Natural killer cell (primary cell): ENCODE measurements at regions not wholly inside any gene's neighbourhood (a gene's known extent, or its start where the extent isn't known, plus 50 kb on each side); places are given as distances from the start of the nearest gene placed in this dataset.

Experiments used
- ATAC-seq, 3 donors: fragments of 150-1000 bp in 2 of 3; fragments of 200-7000 bp in 1 of 3; cut with Tn5 transposase; 1 replicate in 1 of 3; 2 replicates in 2 of 3; pipeline ENCODE4 v1.10.0; 2021; ENCODE audit warnings: mild to moderate bottlenecking in 2 of 3, moderate library complexity in 2 of 3
- DNase-seq, 2 donors: peaks; one replicate each; pipeline versions ENCODE4 v3.0.0 to v3.0.0-alpha.2; 2013 to 2021; ENCODE audit warnings: mixed read lengths in 1 of 2
- H3K27ac ChIP-seq: one replicate; pipeline ENCODE4 v1.5.1; 2013; ENCODE audit warnings: mild to moderate bottlenecking, low read length
- H3K27me3 ChIP-seq: one replicate; pipeline ENCODE4 v1.6.1; 2013; ENCODE audit warnings: low read length; ENCODE audit not compliant: control insufficient read depth, insufficient read depth
- H3K36me3 ChIP-seq: one replicate; pipeline ENCODE4 v1.6.1; 2013; ENCODE audit warnings: low read length; ENCODE audit not compliant: control insufficient read depth, insufficient read depth
- H3K4me1 ChIP-seq: one replicate; pipeline ENCODE4 v1.6.1; 2013; ENCODE audit warnings: low read length; ENCODE audit not compliant: control insufficient read depth, insufficient read depth
- H3K4me3 ChIP-seq: one replicate; pipeline ENCODE4 v1.5.1; 2013; ENCODE audit warnings: low read length
- H3K9me3 ChIP-seq: one replicate; pipeline ENCODE4 v1.6.1; 2013; ENCODE audit warnings: low read length; ENCODE audit not compliant: control insufficient read depth, insufficient read depth
- H3K27ac Mint-ChIP-seq, 2 donors: one replicate each; pipeline ENCODE4 v1.8.0; 2022; ENCODE audit warnings: mild to moderate bottlenecking in 2 of 2, mixed read lengths in 2 of 2, moderate library complexity in 1 of 2
- H3K27me3 Mint-ChIP-seq, 2 donors: one replicate each; pipeline ENCODE4 v1.8.0; 2022; ENCODE audit warnings: low read depth in 2 of 2, mixed read lengths in 2 of 2
- H3K36me3 Mint-ChIP-seq: one replicate; pipeline ENCODE4 v1.8.0; 2022; ENCODE audit warnings: mixed read lengths
- H3K4me1 Mint-ChIP-seq, 2 donors: one replicate each; pipeline ENCODE4 v1.8.0; 2022; ENCODE audit warnings: mixed read lengths in 2 of 2
- H3K4me3 Mint-ChIP-seq: one replicate; pipeline ENCODE4 v1.8.0; 2022; ENCODE audit warnings: mild to moderate bottlenecking, moderate library complexity, mixed read lengths
- H3K9me3 Mint-ChIP-seq, 2 donors: one replicate each; pipeline ENCODE4 v1.8.0; 2022; ENCODE audit warnings: mixed read lengths in 2 of 2
- CTCF ChIP-seq: fragments of 200-600 bp; IDR thresholded peaks from one replicate; pipeline ENCODE4 v1.8.0; 2022; ENCODE audit warnings: antibody characterized with exemption
- WGBS: methylation state at CpG from one replicate; pipeline ENCODE4 v1.1.7; 2013; ENCODE audit warnings: missing lambda C conversion rate; ENCODE audit not compliant: insufficient coverage; 5-methylcytosine and 5-hydroxymethylcytosine counted together
- intact Hi-C: fragments of 100-400 bp; cut with micrococcal nuclease; formaldehyde crosslinking; loops from one replicate; pipeline ENCODE4 v1.14.2; 2022

- H3K36me3 Mint-ChIP-seq = no peaks in the 10 kb centered on the region
- no peaks in the 10 kb centered on the region for H3K36me3 ChIP-seq
- no peak for DNase-seq
- no peaks in the 10 kb centered on the region for H3K27me3 ChIP-seq
- peaks cover 3 to 8% of the 10 kb centered on the region in 2 donors for H3K27me3 Mint-ChIP-seq
- no peak overlapping the region for H3K4me3 Mint-ChIP-seq
- TF ChIP-seq CTCF = no peak
- no peaks in the 10 kb centered on the region for H3K4me1 Mint-ChIP-seq
- no peak overlapping the region for H3K27ac ChIP-seq
- no peak overlapping the region for H3K4me3 ChIP-seq
- no peaks in the 10 kb centered on the region for H3K4me1 ChIP-seq
- H3K27ac Mint-ChIP-seq = no peak overlapping the region
- ATAC-seq = no peak
- H3K9me3 ChIP-seq = no peaks in the 10 kb centered on the region
- intact Hi-C loops = no loop called here
- H3K9me3 Mint-ChIP-seq = no peaks in the 10 kb centered on the region
- 91% methylated on average over 16 of the region's 16 CpGs for WGBS
Observed at GRCh38 chr10:128823201-128823600, 643.8 kb upstream of the MGMT start.

- intact Hi-C loops = no loop called here
- H3K4me3 Mint-ChIP-seq = no peak overlapping the region
- H3K9me3 Mint-ChIP-seq = no peaks in the 10 kb centered on the region
Observed at GRCh38 chr10:128825626-128826025, 641.4 kb upstream of the MGMT start.

GRCh38 chr10:128833671-128834070 lies 633.4 kb upstream of the MGMT start:
- H3K27me3 ChIP-seq = no peaks in the 10 kb centered on the region
- Mint-ChIP-seq H3K4me3 (no peak overlapping the region), H3K9me3 (no peaks in the 10 kb centered on the region), H3K36me3 (no peaks in the 10 kb centered on the region), H3K27me3 (peaks cover 2 to 3% of the 10 kb centered on the region in 2 donors), H3K27ac (no peak overlapping the region), H3K4me1 (no peaks in the 10 kb centered on the region)
- H3K9me3 ChIP-seq = no peaks in the 10 kb centered on the region
- H3K4me3 ChIP-seq = no peak overlapping the region
- H3K27ac ChIP-seq = no peak overlapping the region
- no peak for TF ChIP-seq CTCF
- no peak for DNase-seq
- no peaks in the 10 kb centered on the region for H3K36me3 ChIP-seq
- ATAC-seq = no peak
- no peaks in the 10 kb centered on the region for H3K4me1 ChIP-seq
- intact Hi-C loops = no loop called here
- WGBS = 81% methylated on average over 5 of the region's 5 CpGs

More at GRCh38 chr10:128825626-128826025, 641.4 kb upstream of the MGMT start:
- H3K27ac Mint-ChIP-seq = no peak overlapping the region
- no peaks in the 10 kb centered on the region for H3K36me3 ChIP-seq
- ATAC-seq (no peak), DNase-seq (no peak)
- H3K4me1 ChIP-seq = no peaks in the 10 kb centered on the region
- no peak overlapping the region for H3K27ac ChIP-seq
- peaks cover 3 to 15% of the 10 kb centered on the region in 2 donors for H3K27me3 Mint-ChIP-seq
- 78% methylated on average over 6 of the region's 6 CpGs for WGBS
- no peaks in the 10 kb centered on the region for H3K36me3 Mint-ChIP-seq
- H3K27me3 ChIP-seq = no peaks in the 10 kb centered on the region
- no peaks in the 10 kb centered on the region for H3K4me1 Mint-ChIP-seq
- H3K4me3 ChIP-seq = no peak overlapping the region
- no peaks in the 10 kb centered on the region for H3K9me3 ChIP-seq
- TF ChIP-seq CTCF = no peak

- Histone ChIP-seq H3K4me3 (no peak overlapping the region), H3K36me3 (no peaks in the 10 kb centered on the region), H3K27ac (no peak overlapping the region), H3K9me3 (no peaks in the 10 kb centered on the region), H3K27me3 (no peaks in the 10 kb centered on the region), H3K4me1 (no peaks in the 10 kb centered on the region)
- 79% methylated on average over 5 of the region's 5 CpGs for WGBS
- TF ChIP-seq CTCF = no peak
- intact Hi-C loops = no loop called here
- Mint-ChIP-seq H3K9me3 (no peaks in the 10 kb centered on the region), H3K4me3 (no peak overlapping the region), H3K27me3 (peaks cover 0 to 3% of the 10 kb centered on the region in 2 donors), H3K27ac (no peak overlapping the region), H3K4me1 (no peaks in the 10 kb centered on the region), H3K36me3 (no peaks in the 10 kb centered on the region)
- ATAC-seq (no peak), DNase-seq (no peak)
Observed at GRCh38 chr10:128835361-128835760, 631.7 kb upstream of the MGMT start.
